ENCODE measurements at regions not wholly inside any gene's neighbourhood (a gene's known extent, or its start where the extent isn't known, plus 50 kb on each side); places are given as distances from the start of the nearest gene placed in this dataset.

GRCh38 chrX:117038918-117039440, 576.2 kb upstream of the CT83 start:
- no peak for FAIRE-seq
- no peaks in the 10 kb centered on the region for H4K20me1 ChIP-seq (replicated peaks in 1 of 2; ENCODE audit: control insufficient read depth in 1 of 2, insufficient read depth in 2 of 2, low read length in 2 of 2)
- no peak overlapping the region for H2AFZ ChIP-seq (ENCODE audit: low read length)
- no peak overlapping the region for H3K9ac ChIP-seq (replicated peaks in 1 of 4; ENCODE audit: extremely low read depth in 1 of 4, low read depth in 3 of 4, low read length in 3 of 4)
- no peak overlapping the region for H3K4ac ChIP-seq (replicated peaks; ENCODE audit: insufficient read length, low read depth, low read length)
- H3K14ac ChIP-seq (ENCODE audit: insufficient read length) = no peak overlapping the region
- no peak overlapping the region for H3K4me2 ChIP-seq (ENCODE audit: insufficient read depth in 1 of 2, low read depth in 2 of 2, low read length in 2 of 2)
- no peaks in the 10 kb centered on the region for H3K79me2 ChIP-seq (ENCODE audit: control insufficient read depth in 1 of 2, insufficient read depth in 2 of 2, low read length in 2 of 2)
- H3K23me2 ChIP-seq (ENCODE audit: low read depth, low read length) = no peaks in the 10 kb centered on the region
- POLR2A ChIA-PET (ENCODE audit: partially characterized antibody) = no interaction called here
- no peak overlapping the region for H2BK12ac ChIP-seq (ENCODE audit: low read depth, low read length)
- WGBS, 2 experiments (ENCODE audit: extremely low coverage in 1 of 2, insufficient coverage in 1 of 2, insufficient read length in 1 of 2, insufficient replicate concordance in 2 of 2, low coverage in 1 of 2, low lambda C conversion rate in 2 of 2, missing lambda C conversion rate in 1 of 2) = 71% methylated on average over 1 of the region's 1 CpG; no CpG with 5 or more reads in 1 of the 2 experiments
- H4K5ac ChIP-seq (ENCODE audit: insufficient read length, low read depth, low read length) = no peak overlapping the region
- H3K23ac ChIP-seq (ENCODE audit: insufficient read length) = no peak overlapping the region
- H3K27me3 ChIP-seq (replicated peaks in 1 of 4; ENCODE audit: control insufficient read depth in 3 of 4, extremely low read depth in 1 of 4, insufficient read depth in 3 of 4, low read length in 3 of 4) = no peaks in the 10 kb centered on the region
- TF ChIP-seq RNF2 (IDR thresholded peaks at IDR 0.05; ENCODE audit: borderline replicate concordance, low read depth, low read length, missing control alignments, poor library complexity, severe bottlenecking) = no peak
- TF ChIP-seq JUN (IDR thresholded peaks at IDR 0.05; ENCODE audit: low read depth, low read length) = no peak
- TF ChIP-seq SIX5 (IDR thresholded peaks at IDR 0.05; ENCODE audit: low read depth, low read length) = no peak
- no peak for TF ChIP-seq TAF7 (optimal IDR thresholded peaks at IDR 0.05; ENCODE audit: borderline replicate concordance, low read depth, low read length)
- TF ChIP-seq YY1 (IDR thresholded peaks at IDR 0.05; ENCODE audit: low read depth, low read length) = no peak
- no peak for TF ChIP-seq USF2 (IDR thresholded peaks at IDR 0.05; ENCODE audit: low read length)
- no peak for TF ChIP-seq TBP (IDR thresholded peaks at IDR 0.05; ENCODE audit: low read depth, low read length)
- TF ChIP-seq KDM4A (IDR thresholded peaks at IDR 0.05; ENCODE audit: low read depth, low read length, severe bottlenecking) = no peak
- TF ChIP-seq SP4 (IDR thresholded peaks at IDR 0.05; ENCODE audit: low read length) = no peak
- H2AK5ac ChIP-seq (ENCODE audit: low read depth, low read length) = no peak overlapping the region
- H3K9me3 ChIP-seq (ENCODE audit: insufficient read depth in 2 of 2, low read depth in 1 of 2, low read length in 1 of 2) = no peaks in the 10 kb centered on the region
- no peaks in the 10 kb centered on the region for H3K4me1 ChIP-seq (replicated peaks in 1 of 4; ENCODE audit: control insufficient read depth in 3 of 4, insufficient read depth in 4 of 4, low read length in 3 of 4)
- no peak overlapping the region for H3K27ac ChIP-seq (ENCODE audit: low read depth, low read length)
- no peaks in the 10 kb centered on the region for H3K36me3 ChIP-seq (ENCODE audit: control insufficient read depth in 2 of 4, insufficient read depth in 4 of 4, low read length in 3 of 4)
- no peak for DNase-seq (ENCODE audit: low read depth in 1 of 2, low spot score in 2 of 2)
- H3K56ac ChIP-seq (replicated peaks; ENCODE audit: insufficient read length, low read depth, low read length) = no peak overlapping the region
- CTCF ChIA-PET (ENCODE audit: partially characterized antibody) = no interaction called here
- no peak overlapping the region for H4K8ac ChIP-seq (ENCODE audit: extremely low read depth, insufficient read depth, low read length)
- H2BK15ac ChIP-seq (ENCODE audit: low read length) = no peak overlapping the region
- no peak overlapping the region for H4K91ac ChIP-seq (replicated peaks; ENCODE audit: insufficient read length, low read length)
- no peak overlapping the region for H2BK20ac ChIP-seq (ENCODE audit: low read length)
- no peak overlapping the region for H2BK5ac ChIP-seq (ENCODE audit: low read depth, low read length)
- H3K79me1 ChIP-seq (ENCODE audit: low read depth, low read length) = no peaks in the 10 kb centered on the region
- H3K4me3 ChIP-seq (ENCODE audit: extremely low read depth in 1 of 4, insufficient read depth in 2 of 4, low read depth in 3 of 4, low read length in 4 of 4) = no peak overlapping the region
- no peak overlapping the region for H3K18ac ChIP-seq (ENCODE audit: extremely low read depth, low read length)
- no peak overlapping the region for H2BK120ac ChIP-seq (replicated peaks; ENCODE audit: low read depth, low read length)

Data from H1 (cell line).